GM06990 (cell line): ENCODE measurements at regions not wholly inside any gene's neighbourhood (a gene's known extent, or its start where the extent isn't known, plus 50 kb on each side); places are given as distances from the start of the nearest gene placed in this dataset.

ENCODE experiments used
- DNase-seq: peaks from one replicate; pipeline ENCODE4 v3.0.0-alpha.2; 2011; ENCODE audit not compliant: insufficient read length; ENCODE audit errors: extremely low read depth
- H3K27me3 ChIP-seq: replicated peaks from 2 replicates; pipeline ENCODE4 v1.6.0; 2011; ENCODE audit warnings: low read length; ENCODE audit not compliant: control insufficient read depth, insufficient read depth
- H3K36me3 ChIP-seq: 2 replicates; pipeline ENCODE4 v1.5.1; 2011; ENCODE audit warnings: low read length; ENCODE audit not compliant: control insufficient read depth, insufficient read depth
- H3K4me3 ChIP-seq: replicated peaks from 2 replicates; pipeline ENCODE4 v1.5.1; 2011; ENCODE audit warnings: low read depth, mild to moderate bottlenecking, control low read depth, low read length
- TF ChIP-seq, protein P1 (sequence below): IDR thresholded peaks from 2 replicates; pipeline ENCODE4 v1.5.1; 2011; ENCODE audit warnings: low read length, control low read depth, mild to moderate bottlenecking, inconsistent platforms; ENCODE audit not compliant: insufficient read depth, poor library complexity, severe bottlenecking

- Histone ChIP-seq H3K36me3 (no peaks in the 10 kb centered on the region), H3K4me3 (no peak overlapping the region), H3K27me3 (no peaks in the 10 kb centered on the region)
- no peak for DNase-seq
- TF ChIP-seq, protein P1, sequence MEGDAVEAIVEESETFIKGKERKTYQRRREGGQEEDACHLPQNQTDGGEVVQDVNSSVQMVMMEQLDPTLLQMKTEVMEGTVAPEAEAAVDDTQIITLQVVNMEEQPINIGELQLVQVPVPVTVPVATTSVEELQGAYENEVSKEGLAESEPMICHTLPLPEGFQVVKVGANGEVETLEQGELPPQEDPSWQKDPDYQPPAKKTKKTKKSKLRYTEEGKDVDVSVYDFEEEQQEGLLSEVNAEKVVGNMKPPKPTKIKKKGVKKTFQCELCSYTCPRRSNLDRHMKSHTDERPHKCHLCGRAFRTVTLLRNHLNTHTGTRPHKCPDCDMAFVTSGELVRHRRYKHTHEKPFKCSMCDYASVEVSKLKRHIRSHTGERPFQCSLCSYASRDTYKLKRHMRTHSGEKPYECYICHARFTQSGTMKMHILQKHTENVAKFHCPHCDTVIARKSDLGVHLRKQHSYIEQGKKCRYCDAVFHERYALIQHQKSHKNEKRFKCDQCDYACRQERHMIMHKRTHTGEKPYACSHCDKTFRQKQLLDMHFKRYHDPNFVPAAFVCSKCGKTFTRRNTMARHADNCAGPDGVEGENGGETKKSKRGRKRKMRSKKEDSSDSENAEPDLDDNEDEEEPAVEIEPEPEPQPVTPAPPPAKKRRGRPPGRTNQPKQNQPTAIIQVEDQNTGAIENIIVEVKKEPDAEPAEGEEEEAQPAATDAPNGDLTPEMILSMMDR = no peak
Observed at GRCh38 chrX:45727761-45728160, 527.1 kb upstream of the DIPK2B start.

GRCh38 chrX:45722471-45722870, 521.8 kb upstream of the DIPK2B start:
- no peak for DNase-seq
- Histone ChIP-seq H3K27me3 (no peaks in the 10 kb centered on the region), H3K4me3 (no peak overlapping the region), H3K36me3 (no peaks in the 10 kb centered on the region)
- TF ChIP-seq, protein P1 = no peak

- TF ChIP-seq, protein P1 = no peak
- Histone ChIP-seq H3K4me3 (no peak overlapping the region), H3K36me3 (no peaks in the 10 kb centered on the region), H3K27me3 (no peaks in the 10 kb centered on the region)
- no peak for DNase-seq
Observed at GRCh38 chrX:45719751-45720501, 519.2 kb upstream of the DIPK2B start.

GRCh38 chrX:45718676-45719075, 518.0 kb upstream of the DIPK2B start:
- H3K36me3 ChIP-seq = no peaks in the 10 kb centered on the region
- TF ChIP-seq, protein P1 = no peak
- H3K4me3 ChIP-seq = no peak overlapping the region
- no peaks in the 10 kb centered on the region for H3K27me3 ChIP-seq
- no peak for DNase-seq

GRCh38 chrX:45716750-45717149, 516.1 kb upstream of the DIPK2B start:
- DNase-seq = no peak
- TF ChIP-seq, protein P1 = no peak
- Histone ChIP-seq H3K36me3 (no peaks in the 10 kb centered on the region), H3K27me3 (no peaks in the 10 kb centered on the region), H3K4me3 (no peak overlapping the region)
